ENCODE measurements at regions not wholly inside any gene's neighbourhood (a gene's known extent, or its start where the extent isn't known, plus 50 kb on each side); places are given as distances from the start of the nearest gene placed in this dataset.

- Histone ChIP-seq H3K27me3 (no peaks in the 10 kb centered on the region), H3K4me3 (no peak overlapping the region), H3K9me3 (no peaks in the 10 kb centered on the region), H3K27ac (no peak overlapping the region), H3K36me3 (no peaks in the 10 kb centered on the region), H3K4me1 (no peaks in the 10 kb centered on the region)
- no peak for DNase-seq (ENCODE audit: low spot score)
- no peak for TF ChIP-seq CTCF (IDR thresholded peaks at IDR 0.05)
Measured at GRCh38 chr13:105251293-105251692, 1284.2 kb downstream of the EFNB2 start.

GRCh38 chr13:105247830-105248229, 1287.6 kb downstream of the EFNB2 start:
- no peaks in the 10 kb centered on the region for H3K36me3 ChIP-seq
- H3K27ac ChIP-seq = no peak overlapping the region
- TF ChIP-seq CTCF (IDR thresholded peaks at IDR 0.05) = no peak
- no peak overlapping the region for H3K4me3 ChIP-seq
- peaks cover 0 to 5% of the 10 kb centered on the region in 2 donors for H3K9me3 ChIP-seq
- H3K4me1 ChIP-seq = no peaks in the 10 kb centered on the region
- H3K27me3 ChIP-seq = no peaks in the 10 kb centered on the region
- no peak for DNase-seq (ENCODE audit: low spot score)

- no peak overlapping the region for H3K27ac ChIP-seq
- no peak for TF ChIP-seq CTCF (IDR thresholded peaks at IDR 0.05)
- H3K36me3 ChIP-seq = no peaks in the 10 kb centered on the region
- no peak overlapping the region for H3K4me3 ChIP-seq
- H3K27me3 ChIP-seq = no peaks in the 10 kb centered on the region
- peaks cover 0 to 5% of the 10 kb centered on the region in 2 donors for H3K9me3 ChIP-seq
- no peak for DNase-seq (ENCODE audit: low spot score)
- H3K4me1 ChIP-seq = no peaks in the 10 kb centered on the region
Measured at GRCh38 chr13:105240371-105240770, 1295.1 kb downstream of the EFNB2 start.

- DNase-seq (ENCODE audit: low spot score) = no peak
- no peaks in the 10 kb centered on the region for H3K9me3 ChIP-seq
Measured at GRCh38 chr13:105232439-105232838, 1303.0 kb downstream of the EFNB2 start.

GRCh38 chr13:105232006-105232405, 1303.5 kb downstream of the EFNB2 start:
- H3K4me1 ChIP-seq = no peaks in the 10 kb centered on the region
- DNase-seq (ENCODE audit: low spot score) = no peak
- no peak overlapping the region for H3K4me3 ChIP-seq
- no peaks in the 10 kb centered on the region for H3K27me3 ChIP-seq
- H3K27ac ChIP-seq = no peak overlapping the region
- TF ChIP-seq CTCF (IDR thresholded peaks at IDR 0.05) = no peak
- no peaks in the 10 kb centered on the region for H3K9me3 ChIP-seq
- H3K36me3 ChIP-seq = no peaks in the 10 kb centered on the region

More at GRCh38 chr13:105232439-105232838, 1303.0 kb downstream of the EFNB2 start:
- no peak overlapping the region for H3K4me3 ChIP-seq
- no peaks in the 10 kb centered on the region for H3K4me1 ChIP-seq
- no peaks in the 10 kb centered on the region for H3K36me3 ChIP-seq
- no peak overlapping the region for H3K27ac ChIP-seq
- H3K27me3 ChIP-seq = no peaks in the 10 kb centered on the region
- TF ChIP-seq CTCF (IDR thresholded peaks at IDR 0.05) = no peak

- DNase-seq (ENCODE audit: low spot score) = no peak
- Histone ChIP-seq H3K27me3 (no peaks in the 10 kb centered on the region), H3K4me3 (no peak overlapping the region), H3K4me1 (no peaks in the 10 kb centered on the region), H3K27ac (no peak overlapping the region), H3K9me3 (no peaks in the 10 kb centered on the region), H3K36me3 (no peaks in the 10 kb centered on the region)
- no peak for TF ChIP-seq CTCF (IDR thresholded peaks at IDR 0.05)
Measured at GRCh38 chr13:105231579-105231978, 1303.9 kb downstream of the EFNB2 start.

All from right atrium auricular region (tissue), 2 donors.